Tibial artery (tissue), 4 donors: ENCODE measurements at regions not wholly inside any gene's neighbourhood (a gene's known extent, or its start where the extent isn't known, plus 50 kb on each side); places are given as distances from the start of the nearest gene placed in this dataset.

Experiments used
- DNase-seq, 2 donors: peaks; one replicate each; pipeline ENCODE4 v3.0.0-alpha.2; 2019
- H3K27ac ChIP-seq, 2 donors: fragments of 200-600 bp; sonication (generic) in 1 of 2; 1 replicate in 1 of 2; 2 replicates in 1 of 2; pipeline ENCODE4 v1.5.1; 2018 to 2019; ENCODE audit warnings: mild to moderate bottlenecking in 1 of 2
- H3K27me3 ChIP-seq, 2 donors: fragments of 200-600 bp; sonication (generic) in 1 of 2; one replicate each; pipeline versions ENCODE4 v1.5.1 to v1.6.0; 2016 to 2019
- H3K36me3 ChIP-seq, 3 donors: fragments of 200-600 bp; sonication (generic) in 2 of 3; one replicate each; pipeline ENCODE4 v1.5.1; 2016 to 2019; ENCODE audit warnings: mild to moderate bottlenecking in 2 of 3
- H3K4me1 ChIP-seq, 4 donors: fragments of 200-600 bp; sonication (generic) in 2 of 4; 1 replicate in 3 of 4; 2 replicates in 1 of 4; pipeline ENCODE4 v1.5.1; 2016 to 2019
- H3K4me3 ChIP-seq, 2 donors: fragments of 200-600 bp; sonication (generic) in 1 of 2; 1 replicate in 1 of 2; 2 replicates in 1 of 2; pipeline ENCODE4 v1.5.1; 2018 to 2019; ENCODE audit warnings: mild to moderate bottlenecking in 2 of 2
- H3K9me3 ChIP-seq, 3 donors: fragments of 200-600 bp; sonication (generic) in 1 of 3; one replicate each; pipeline ENCODE4 v1.5.1; 2016 to 2019
- CTCF ChIP-seq, 2 experiments: fragments of 200-600 bp in 1 of 2; fragments of 450-650 bp in 1 of 2; IDR thresholded peaks; one replicate each; pipeline ENCODE4 v1.5.1; 2017 to 2019; ENCODE audit warnings: antibody characterized with exemption in 2 of 2, mild to moderate bottlenecking in 1 of 2, moderate library complexity in 1 of 2
- intact Hi-C: fragments of 100-400 bp; cut with DNase I; formaldehyde crosslinking; loops from one replicate; pipeline ENCODE4 v1.15.0; 2023; ENCODE audit warnings: low total_unique reads

GRCh38 chr3:23739536-23739935 lies 66.2 kb upstream of the UBE2E1 start:
- no peak for TF ChIP-seq CTCF (IDR thresholded peaks at IDR 0.05)
- H3K27me3 ChIP-seq: peaks cover 0 to 2% of the 10 kb centered on the region in 2 donors
- no peaks in the 10 kb centered on the region for H3K9me3 ChIP-seq
- peak overlapping the region; percentile 34 to 45 for H3K27ac ChIP-seq
- no peaks in the 10 kb centered on the region for H3K36me3 ChIP-seq
- H3K4me3 ChIP-seq: no peak overlapping the region
- no peak for DNase-seq
- intact Hi-C loops: no loop called here
- peaks cover 4 to 41% (median 20%) of the 10 kb centered on the region in 4 donors for H3K4me1 ChIP-seq

DNA sequence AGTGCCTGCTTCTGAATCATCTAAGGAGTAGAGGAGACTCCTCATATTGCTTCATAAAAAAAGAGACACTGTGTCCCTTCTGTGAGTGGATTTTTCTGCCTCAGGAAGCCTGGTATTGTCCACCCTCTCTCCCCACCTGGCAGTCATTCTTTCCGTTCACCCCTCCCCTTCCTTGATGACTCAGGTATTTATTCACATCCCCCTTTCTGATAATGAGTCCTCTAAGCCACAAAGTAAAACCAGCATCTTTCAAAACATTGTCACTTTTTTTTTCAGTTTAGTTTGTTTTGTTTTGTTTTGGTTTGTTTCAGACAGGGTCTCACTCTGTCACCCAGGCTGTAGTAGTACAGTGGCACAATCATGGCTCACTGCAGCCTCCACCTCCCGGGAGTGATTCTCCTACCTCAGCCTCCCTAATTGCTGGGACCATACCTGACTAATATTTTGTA lies 65.2 kb upstream of the UBE2E1 start:
- H3K27ac ChIP-seq: peak overlapping the region in 1 of 2 donors; percentile 45
- intact Hi-C loops: no loop called here
- no peaks in the 10 kb centered on the region for H3K9me3 ChIP-seq
- H3K36me3 ChIP-seq: no peaks in the 10 kb centered on the region
- peaks cover 4 to 34% (median 15%) of the 10 kb centered on the region in 4 donors for H3K4me1 ChIP-seq
- DNase-seq: peak in 1 of 2 donors; percentile 36
- H3K4me3 ChIP-seq: no peak overlapping the region
- H3K27me3 ChIP-seq: peaks cover 0 to 2% of the 10 kb centered on the region in 2 donors
- TF ChIP-seq CTCF (IDR thresholded peaks at IDR 0.05): no peak

- peaks cover 3 to 28% (median 10%) of the 10 kb centered on the region in 4 donors for H3K4me1 ChIP-seq
- TF ChIP-seq CTCF (IDR thresholded peaks at IDR 0.05): no peak
- no peaks in the 10 kb centered on the region for H3K36me3 ChIP-seq
- intact Hi-C loops: no loop called here
- peaks cover 0 to 2% of the 10 kb centered on the region in 2 donors for H3K27me3 ChIP-seq
- H3K9me3 ChIP-seq: no peaks in the 10 kb centered on the region
- DNase-seq: peak; percentile 31 to 71
- H3K4me3 ChIP-seq: no peak overlapping the region
- no peak overlapping the region for H3K27ac ChIP-seq
Measured at GRCh38 chr3:23741036-23741706, 64.6 kb upstream of the UBE2E1 start.

DNA sequence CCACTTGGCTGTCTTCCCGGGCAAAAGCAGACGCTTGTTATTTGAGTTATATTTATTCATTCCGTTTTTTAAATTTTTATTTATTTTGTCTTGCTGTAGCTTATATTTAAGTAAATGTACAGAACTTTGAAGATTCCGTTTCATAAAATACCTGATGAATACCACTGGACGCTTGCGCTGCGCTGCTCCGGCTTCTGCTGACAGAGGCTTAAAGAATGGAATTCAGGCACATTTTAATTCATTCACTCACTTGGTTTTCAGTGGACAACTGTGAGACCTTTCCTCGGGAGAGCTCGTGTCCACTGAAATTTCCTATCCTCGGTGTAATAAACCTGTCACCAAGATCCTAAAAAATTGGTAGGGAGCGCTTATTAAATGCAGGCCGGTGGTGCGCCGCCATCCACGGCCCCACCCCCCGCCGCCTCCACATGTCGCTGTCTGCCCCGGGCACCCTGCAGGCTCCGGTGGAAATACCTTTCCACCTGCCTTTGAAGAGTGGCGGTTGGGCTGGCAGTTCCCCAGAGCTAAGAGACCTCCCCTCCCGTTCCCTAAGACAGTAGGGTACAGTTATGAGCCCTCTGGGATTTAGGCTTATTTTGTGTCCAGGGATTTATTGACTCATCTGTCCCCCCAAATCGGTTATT lies 62.5 kb upstream of the UBE2E1 start:
- Histone ChIP-seq H3K4me3 (no peak overlapping the region), H3K4me1 (peaks cover 3 to 27% (median 10%) of the 10 kb centered on the region in 4 donors), H3K9me3 (no peaks in the 10 kb centered on the region), H3K27ac (no peak overlapping the region), H3K36me3 (no peaks in the 10 kb centered on the region), H3K27me3 (peaks cover 0 to 2% of the 10 kb centered on the region in 2 donors)
- DNase-seq: no peak
- intact Hi-C loops: no loop called here
- TF ChIP-seq CTCF (IDR thresholded peaks at IDR 0.05): no peak

GRCh38 chr3:23746441-23746840 lies 59.3 kb upstream of the UBE2E1 start:
- intact Hi-C loops: no loop called here
- Histone ChIP-seq H3K27ac (no peak overlapping the region), H3K9me3 (no peaks in the 10 kb centered on the region), H3K36me3 (no peaks in the 10 kb centered on the region), H3K27me3 (peaks cover 0 to 2% of the 10 kb centered on the region in 2 donors), H3K4me3 (no peak overlapping the region), H3K4me1 (peaks cover 0 to 9% (median 5%) of the 10 kb centered on the region in 4 donors)
- DNase-seq: no peak
- no peak for TF ChIP-seq CTCF (IDR thresholded peaks at IDR 0.05)
